ENCODE measurements at regions not wholly inside any gene's neighbourhood (a gene's known extent, or its start where the extent isn't known, plus 50 kb on each side); places are given as distances from the start of the nearest gene placed in this dataset.

- DNase-seq (ENCODE audit: low spot score): no peak
Measured at GRCh38 chr7:25632616-25633015, 404.3 kb upstream of the NPVF start.

- DNase-seq (ENCODE audit: low spot score): no peak
Measured at GRCh38 chr7:25633426-25634036, 405.2 kb upstream of the NPVF start.

GRCh38 chr7:25636168-25636567 lies 407.9 kb upstream of the NPVF start:
- DNase-seq (ENCODE audit: low spot score): no peak

GRCh38 chr7:25636871-25637283 lies 408.6 kb upstream of the NPVF start:
- DNase-seq (ENCODE audit: low spot score): no peak

GRCh38 chr7:25638068-25638467 lies 409.8 kb upstream of the NPVF start:
- DNase-seq (ENCODE audit: low spot score): no peak

- DNase-seq (ENCODE audit: low spot score): no peak
Measured at GRCh38 chr7:25638590-25639244, 410.4 kb upstream of the NPVF start.

- no peak for DNase-seq (ENCODE audit: low spot score)
Measured at GRCh38 chr7:25642849-25643248, 414.6 kb upstream of the NPVF start.

GRCh38 chr7:25643286-25643685 lies 415.0 kb upstream of the NPVF start:
- DNase-seq (ENCODE audit: low spot score): no peak

- DNase-seq (ENCODE audit: low spot score): no peak
Measured at GRCh38 chr7:25643770-25644394, 415.6 kb upstream of the NPVF start.

GRCh38 chr7:25646726-25647413 lies 418.6 kb upstream of the NPVF start:
- no peak for DNase-seq (ENCODE audit: low spot score)

- DNase-seq (ENCODE audit: low spot score): no peak
Measured at GRCh38 chr7:25647872-25648271, 419.6 kb upstream of the NPVF start.

GRCh38 chr7:25652366-25652765 lies 424.1 kb upstream of the NPVF start:
- DNase-seq (ENCODE audit: low spot score): no peak

- no peak for DNase-seq (ENCODE audit: low spot score)
Measured at GRCh38 chr7:25653384-25653783, 425.1 kb upstream of the NPVF start.

- DNase-seq (ENCODE audit: low spot score): no peak
Measured at GRCh38 chr7:25656071-25656470, 427.8 kb upstream of the NPVF start.

GRCh38 chr7:25656581-25657026 lies 428.3 kb upstream of the NPVF start:
- no peak for DNase-seq (ENCODE audit: low spot score)

GRCh38 chr7:25658375-25658774 lies 430.1 kb upstream of the NPVF start:
- no peak for DNase-seq (ENCODE audit: low spot score)

GRCh38 chr7:25659841-25660240 lies 431.6 kb upstream of the NPVF start:
- DNase-seq (ENCODE audit: low spot score): no peak

GRCh38 chr7:25662841-25663800 lies 434.8 kb upstream of the NPVF start:
- DNase-seq (ENCODE audit: low spot score): no peak

GRCh38 chr7:25663877-25664276 lies 435.6 kb upstream of the NPVF start:
- no peak for DNase-seq (ENCODE audit: low spot score)

GRCh38 chr7:25664593-25664992 lies 436.3 kb upstream of the NPVF start:
- no peak for DNase-seq (ENCODE audit: low spot score)

GRCh38 chr7:25665374-25665773 lies 437.1 kb upstream of the NPVF start:
- DNase-seq (ENCODE audit: low spot score): no peak

Measured in CD4-positive, alpha-beta T cell treated with Interleukin-6 at 100 ng/mL for 8 hours (primary cell).